GM20431 (cell line): ENCODE measurements at regions not wholly inside any gene's neighbourhood (a gene's known extent, or its start where the extent isn't known, plus 50 kb on each side); places are given as distances from the start of the nearest gene placed in this dataset.
"Not testable (repeated sequence)": the region's sequence is repeated elsewhere in the genome, so short reads cannot be mapped to it uniquely, and the experiment has no call there.

Source experiments
- in situ Hi-C: fragments of 300-500 bp; cut with MseI, MboI; formaldehyde crosslinking; loops from one replicate; pipeline ENCODE4 v1.15.0; 2020; ENCODE audit warnings: low sequenced_read_pairs; ENCODE audit not compliant: unreplicated experiment

- in situ Hi-C loops: no loop called here
Measured at GRCh38 chr5:83001796-83002381, 75.3 kb downstream of the TMEM167A start.

- in situ Hi-C loops: no loop called here
Measured at GRCh38 chr5:83000922-83001321, 76.3 kb downstream of the TMEM167A start.

GRCh38 chr5:83000428-83000827 lies 76.8 kb downstream of the TMEM167A start:
- in situ Hi-C loops: no loop called here

- in situ Hi-C loops: no loop called here
Measured at GRCh38 chr5:82993416-82993815, 83.8 kb downstream of the TMEM167A start.

GRCh38 chr5:82992646-82993045 lies 84.5 kb downstream of the TMEM167A start:
- in situ Hi-C loops: no loop called here

GRCh38 chr5:82991678-82992323 lies 85.4 kb downstream of the TMEM167A start:
- in situ Hi-C loops: no loop called here

- in situ Hi-C loops: no loop called here
Measured at GRCh38 chr5:82991059-82991458, 86.1 kb downstream of the TMEM167A start.

- in situ Hi-C loops: no loop called here
Measured at GRCh38 chr5:82987188-82987587, 90.0 kb downstream of the TMEM167A start.

- in situ Hi-C loops: no loop called here
Measured at GRCh38 chr5:82986404-82986803, 90.8 kb downstream of the TMEM167A start.

- in situ Hi-C loops: no loop called here
Measured at GRCh38 chr5:82985763-82986162, 91.4 kb downstream of the TMEM167A start.

- in situ Hi-C loops: no loop called here
Measured at GRCh38 chr5:82984786-82985735, 92.1 kb downstream of the TMEM167A start.

GRCh38 chr5:82982846-82983245 lies 94.3 kb downstream of the TMEM167A start:
- in situ Hi-C loops: no loop called here

GRCh38 chr5:82976887-82977286 lies 100.3 kb downstream of the TMEM167A start:
- in situ Hi-C loops: not testable (repeated sequence)

GRCh38 chr5:82975812-82976211 lies 101.4 kb downstream of the TMEM167A start:
- in situ Hi-C loops: no loop called here

- in situ Hi-C loops: no loop called here
Measured at GRCh38 chr5:82975396-82975795, 101.8 kb downstream of the TMEM167A start.

GRCh38 chr5:82974346-82974745 lies 102.8 kb downstream of the TMEM167A start:
- in situ Hi-C loops: not testable (repeated sequence)

- in situ Hi-C loops: no loop called here
Measured at GRCh38 chr5:82971901-82972300, 105.3 kb downstream of the TMEM167A start.

- in situ Hi-C loops: not testable (repeated sequence)
Measured at GRCh38 chr5:82971034-82971806, 106.0 kb downstream of the TMEM167A start.

GRCh38 chr5:82969221-82969976 lies 107.8 kb downstream of the TMEM167A start:
- in situ Hi-C loops: not testable (repeated sequence)
